WTC11 (cell line): ENCODE measurements at regions not wholly inside any gene's neighbourhood (a gene's known extent, or its start where the extent isn't known, plus 50 kb on each side); places are given as distances from the start of the nearest gene placed in this dataset.

Source experiments
- ATAC-seq: fragments of 200-7000 bp; cut with Tn5 transposase; 2 replicates; pipeline ENCODE4 v1.10.0; 2021; ENCODE audit warnings: mild to moderate bottlenecking, moderate library complexity
- CTCF ChIA-PET: fragments of 300-600 bp; sonication (Branson Sonifier 250); formaldehyde crosslinking; loops from one replicate; lab custom pipeline; 2021; ENCODE audit warnings: antibody characterized with exemption; lab: Charles Lee
- POLR2A ChIA-PET: fragments of 350-600 bp; sonication (Branson Sonifier 250); formaldehyde crosslinking; loops from one replicate; lab custom pipeline; 2021; ENCODE audit warnings: antibody characterized with exemption; lab: Charles Lee
- DNase-seq: peaks from one replicate; pipeline ENCODE4 v3.0.0; 2021; ENCODE audit warnings: low spot score
- H3K27ac Mint-ChIP-seq: 2 replicates; pipeline ENCODE4 v1.8.0; 2021; ENCODE audit warnings: mixed read lengths
- H3K27me3 Mint-ChIP-seq: 2 replicates; pipeline ENCODE4 v1.8.0; 2021; ENCODE audit warnings: low read depth, mild to moderate bottlenecking, moderate library complexity, mixed read lengths
- H3K36me3 Mint-ChIP-seq: 2 replicates; pipeline ENCODE4 v1.8.0; 2021; ENCODE audit warnings: mixed read lengths
- H3K4me1 Mint-ChIP-seq: 2 replicates; pipeline ENCODE4 v1.8.0; 2022; ENCODE audit warnings: mixed read lengths
- H3K4me3 Mint-ChIP-seq: 2 replicates; pipeline ENCODE4 v1.8.0; 2021; ENCODE audit warnings: mild to moderate bottlenecking, moderate library complexity, mixed read lengths
- H3K9me3 Mint-ChIP-seq: 2 replicates; pipeline ENCODE4 v1.8.0; 2021; ENCODE audit warnings: mixed read lengths
- ATF1 ChIP-seq: sonication (generic); formaldehyde crosslinking; IDR thresholded peaks from 2 replicates; pipeline ENCODE4 v1.8.1; 2023; ENCODE audit warnings: mild to moderate bottlenecking, moderate library complexity, missing genetic modification reagents
- ATF2 ChIP-seq: sonication (generic); formaldehyde crosslinking; IDR thresholded peaks from 2 replicates; pipeline ENCODE4 v1.8.1; 2022; ENCODE audit warnings: low read depth, missing genetic modification reagents, borderline replicate concordance
- E2F5 ChIP-seq: sonication (generic); formaldehyde crosslinking; IDR thresholded peaks from 2 replicates; pipeline ENCODE4 v1.8.1; 2022; ENCODE audit warnings: mild to moderate bottlenecking, moderate library complexity, missing genetic modification reagents
- ELF4 ChIP-seq: sonication (generic); formaldehyde crosslinking; IDR thresholded peaks from 2 replicates; pipeline ENCODE4 v1.8.1; 2022; ENCODE audit warnings: low read depth, mild to moderate bottlenecking, moderate library complexity, missing genetic modification reagents
- FOXK1 ChIP-seq: sonication (generic); formaldehyde crosslinking; IDR thresholded peaks from 2 replicates; pipeline ENCODE4 v1.8.0; 2022; ENCODE audit warnings: mild to moderate bottlenecking, moderate library complexity, missing genetic modification reagents
- GABPB1 ChIP-seq: sonication (generic); formaldehyde crosslinking; IDR thresholded peaks from 2 replicates; pipeline ENCODE4 v1.8.1; 2023; ENCODE audit warnings: mild to moderate bottlenecking, missing genetic modification reagents
- GTF2I ChIP-seq: fragments of 250-450 bp; sonication (Bioruptor Pico); conservative IDR thresholded peaks from 2 replicates; pipeline ENCODE4 v1.4.0; 2021; ENCODE audit warnings: mild to moderate bottlenecking
- IRF1 ChIP-seq: sonication (generic); formaldehyde crosslinking; IDR thresholded peaks from 2 replicates; pipeline ENCODE4 v1.8.0; 2023; ENCODE audit warnings: missing genetic modification reagents
- MYBL2 ChIP-seq: sonication (generic); formaldehyde crosslinking; IDR thresholded peaks from 2 replicates; pipeline ENCODE4 v1.8.1; 2023; ENCODE audit warnings: mild to moderate bottlenecking, moderate library complexity, missing genetic modification reagents
- NR1H2 ChIP-seq: sonication (generic); formaldehyde crosslinking; IDR thresholded peaks from 2 replicates; pipeline ENCODE4 v1.9.0; 2021; ENCODE audit warnings: mild to moderate bottlenecking, moderate library complexity, missing genetic modification reagents
- PRRX2 ChIP-seq: fragments of 250-450 bp; sonication (Bioruptor Pico); IDR thresholded peaks from 2 replicates; pipeline ENCODE4 v1.8.0; 2021; ENCODE audit warnings: mild to moderate bottlenecking
- RELA ChIP-seq: sonication (generic); formaldehyde crosslinking; IDR thresholded peaks from 2 replicates; pipeline ENCODE4 v1.8.1; 2022; ENCODE audit warnings: missing genetic modification reagents, mild to moderate bottlenecking, borderline replicate concordance
- SP1 ChIP-seq: sonication (generic); formaldehyde crosslinking; conservative IDR thresholded peaks from 2 replicates; pipeline ENCODE4 v1.8.1; 2022; ENCODE audit warnings: missing genetic modification reagents
- TP53 ChIP-seq: sonication (generic); formaldehyde crosslinking; IDR thresholded peaks from 2 replicates; pipeline ENCODE4 v1.8.1; 2023; ENCODE audit warnings: mild to moderate bottlenecking, missing genetic modification reagents
- ZBTB21 ChIP-seq: sonication (generic); formaldehyde crosslinking; IDR thresholded peaks from 2 replicates; pipeline ENCODE4 v1.8.1; 2023; ENCODE audit warnings: mild to moderate bottlenecking, missing genetic modification reagents, borderline replicate concordance
- ZNF138 ChIP-seq: sonication (generic); formaldehyde crosslinking; conservative IDR thresholded peaks from 2 replicates; pipeline ENCODE4 v1.8.1; 2022; ENCODE audit warnings: mild to moderate bottlenecking, moderate library complexity, missing genetic modification reagents
- ZNF423 ChIP-seq: fragments of 250-450 bp; sonication (Bioruptor Pico); IDR thresholded peaks from 2 replicates; pipeline ENCODE4 v2.1.2; 2022; ENCODE audit warnings: mild to moderate bottlenecking, moderate library complexity
- ZNF671 ChIP-seq: fragments of 250-450 bp; sonication (Bioruptor Pico); IDR thresholded peaks from 2 replicates; pipeline ENCODE4 v1.8.0; 2021; ENCODE audit warnings: mild to moderate bottlenecking
- TF ChIP-seq, protein P1 (sequence below): fragments of 250-450 bp; sonication (Bioruptor Pico); IDR thresholded peaks from 2 replicates; pipeline ENCODE4 v1.9.0; 2021; ENCODE audit warnings: mild to moderate bottlenecking
- TF ChIP-seq, protein P2 (sequence below): sonication (generic); formaldehyde crosslinking; IDR thresholded peaks from 2 replicates; pipeline ENCODE4 v1.8.0; 2022; ENCODE audit warnings: missing genetic modification reagents
- TF ChIP-seq, protein P3 (sequence below): fragments of 200-600 bp; IDR thresholded peaks from 2 replicates; pipeline ENCODE4 v1.8.0; 2022; ENCODE audit warnings: antibody characterized with exemption

GRCh38 chr11:45027312-45027711, 76.6 kb upstream of the TP53I11 start:
- H3K36me3 Mint-ChIP-seq: no peaks in the 10 kb centered on the region
- TF ChIP-seq, protein P1, sequence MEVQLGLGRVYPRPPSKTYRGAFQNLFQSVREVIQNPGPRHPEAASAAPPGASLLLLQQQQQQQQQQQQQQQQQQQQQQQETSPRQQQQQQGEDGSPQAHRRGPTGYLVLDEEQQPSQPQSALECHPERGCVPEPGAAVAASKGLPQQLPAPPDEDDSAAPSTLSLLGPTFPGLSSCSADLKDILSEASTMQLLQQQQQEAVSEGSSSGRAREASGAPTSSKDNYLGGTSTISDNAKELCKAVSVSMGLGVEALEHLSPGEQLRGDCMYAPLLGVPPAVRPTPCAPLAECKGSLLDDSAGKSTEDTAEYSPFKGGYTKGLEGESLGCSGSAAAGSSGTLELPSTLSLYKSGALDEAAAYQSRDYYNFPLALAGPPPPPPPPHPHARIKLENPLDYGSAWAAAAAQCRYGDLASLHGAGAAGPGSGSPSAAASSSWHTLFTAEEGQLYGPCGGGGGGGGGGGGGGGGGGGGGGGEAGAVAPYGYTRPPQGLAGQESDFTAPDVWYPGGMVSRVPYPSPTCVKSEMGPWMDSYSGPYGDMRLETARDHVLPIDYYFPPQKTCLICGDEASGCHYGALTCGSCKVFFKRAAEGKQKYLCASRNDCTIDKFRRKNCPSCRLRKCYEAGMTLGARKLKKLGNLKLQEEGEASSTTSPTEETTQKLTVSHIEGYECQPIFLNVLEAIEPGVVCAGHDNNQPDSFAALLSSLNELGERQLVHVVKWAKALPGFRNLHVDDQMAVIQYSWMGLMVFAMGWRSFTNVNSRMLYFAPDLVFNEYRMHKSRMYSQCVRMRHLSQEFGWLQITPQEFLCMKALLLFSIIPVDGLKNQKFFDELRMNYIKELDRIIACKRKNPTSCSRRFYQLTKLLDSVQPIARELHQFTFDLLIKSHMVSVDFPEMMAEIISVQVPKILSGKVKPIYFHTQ (CRISPR knock-in tag): no peak
- TF ChIP-seq GTF2I (CRISPR knock-in tag): no peak
- no peak for TF ChIP-seq ZNF423 (CRISPR knock-in tag)
- no peak for TF ChIP-seq ZNF671
- TF ChIP-seq, all 79 proteins: peak for 0
- Mint-ChIP-seq H3K9me3 (peaks cover 3% of the 10 kb centered on the region; the same call in 1 of the 2 replicates), H3K27ac (no peak overlapping the region), H3K4me3 (no peak overlapping the region), H3K27me3 (no peaks in the 10 kb centered on the region; the same call in none of the 2 replicates), H3K4me1 (peaks cover 3% of the 10 kb centered on the region)
- no peak for ATAC-seq
- ChIA-PET POLR2A (no interaction called here), CTCF (interaction anchor here (2.0 kb wide), 1 partner anchor 78 kb away, joined by 6 read pairs; no protein-coding TSS in a partner anchor)
- no peak for DNase-seq

- CTCF ChIA-PET: interaction anchor here (1.1 to 1.6 kb wide), 4 partner anchors 61 to 102 kb away, joined by 3 to 5 read pairs (median 4); no protein-coding TSS in a partner anchor
- H3K4me1 Mint-ChIP-seq: peaks cover 3% of the 10 kb centered on the region
- H3K27ac Mint-ChIP-seq: no peak overlapping the region
- TF ChIP-seq, protein P2, sequence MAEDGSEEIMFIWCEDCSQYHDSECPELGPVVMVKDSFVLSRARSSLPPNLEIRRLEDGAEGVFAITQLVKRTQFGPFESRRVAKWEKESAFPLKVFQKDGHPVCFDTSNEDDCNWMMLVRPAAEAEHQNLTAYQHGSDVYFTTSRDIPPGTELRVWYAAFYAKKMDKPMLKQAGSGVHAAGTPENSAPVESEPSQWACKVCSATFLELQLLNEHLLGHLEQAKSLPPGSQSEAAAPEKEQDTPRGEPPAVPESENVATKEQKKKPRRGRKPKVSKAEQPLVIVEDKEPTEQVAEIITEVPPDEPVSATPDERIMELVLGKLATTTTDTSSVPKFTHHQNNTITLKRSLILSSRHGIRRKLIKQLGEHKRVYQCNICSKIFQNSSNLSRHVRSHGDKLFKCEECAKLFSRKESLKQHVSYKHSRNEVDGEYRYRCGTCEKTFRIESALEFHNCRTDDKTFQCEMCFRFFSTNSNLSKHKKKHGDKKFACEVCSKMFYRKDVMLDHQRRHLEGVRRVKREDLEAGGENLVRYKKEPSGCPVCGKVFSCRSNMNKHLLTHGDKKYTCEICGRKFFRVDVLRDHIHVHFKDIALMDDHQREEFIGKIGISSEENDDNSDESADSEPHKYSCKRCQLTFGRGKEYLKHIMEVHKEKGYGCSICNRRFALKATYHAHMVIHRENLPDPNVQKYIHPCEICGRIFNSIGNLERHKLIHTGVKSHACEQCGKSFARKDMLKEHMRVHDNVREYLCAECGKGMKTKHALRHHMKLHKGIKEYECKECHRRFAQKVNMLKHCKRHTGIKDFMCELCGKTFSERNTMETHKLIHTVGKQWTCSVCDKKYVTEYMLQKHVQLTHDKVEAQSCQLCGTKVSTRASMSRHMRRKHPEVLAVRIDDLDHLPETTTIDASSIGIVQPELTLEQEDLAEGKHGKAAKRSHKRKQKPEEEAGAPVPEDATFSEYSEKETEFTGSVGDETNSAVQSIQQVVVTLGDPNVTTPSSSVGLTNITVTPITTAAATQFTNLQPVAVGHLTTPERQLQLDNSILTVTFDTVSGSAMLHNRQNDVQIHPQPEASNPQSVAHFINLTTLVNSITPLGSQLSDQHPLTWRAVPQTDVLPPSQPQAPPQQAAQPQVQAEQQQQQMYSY: no peak
- TF ChIP-seq ELF4 (CRISPR knock-in tag) (no peak), IRF1 (no peak), ATF1 (CRISPR knock-in tag) (no peak), ATF2 (CRISPR knock-in tag) (no peak), ZNF138 (CRISPR knock-in tag) (no peak), MYBL2 (CRISPR knock-in tag) (no peak), NR1H2 (no peak), SP1 (CRISPR knock-in tag) (no peak), E2F5 (CRISPR knock-in tag) (no peak), ZBTB21 (CRISPR knock-in tag) (no peak), RELA (no peak), TP53 (no peak), FOXK1 (CRISPR knock-in tag) (no peak), GABPB1 (no peak), PRRX2 (no peak)
- TF ChIP-seq, protein P3, sequence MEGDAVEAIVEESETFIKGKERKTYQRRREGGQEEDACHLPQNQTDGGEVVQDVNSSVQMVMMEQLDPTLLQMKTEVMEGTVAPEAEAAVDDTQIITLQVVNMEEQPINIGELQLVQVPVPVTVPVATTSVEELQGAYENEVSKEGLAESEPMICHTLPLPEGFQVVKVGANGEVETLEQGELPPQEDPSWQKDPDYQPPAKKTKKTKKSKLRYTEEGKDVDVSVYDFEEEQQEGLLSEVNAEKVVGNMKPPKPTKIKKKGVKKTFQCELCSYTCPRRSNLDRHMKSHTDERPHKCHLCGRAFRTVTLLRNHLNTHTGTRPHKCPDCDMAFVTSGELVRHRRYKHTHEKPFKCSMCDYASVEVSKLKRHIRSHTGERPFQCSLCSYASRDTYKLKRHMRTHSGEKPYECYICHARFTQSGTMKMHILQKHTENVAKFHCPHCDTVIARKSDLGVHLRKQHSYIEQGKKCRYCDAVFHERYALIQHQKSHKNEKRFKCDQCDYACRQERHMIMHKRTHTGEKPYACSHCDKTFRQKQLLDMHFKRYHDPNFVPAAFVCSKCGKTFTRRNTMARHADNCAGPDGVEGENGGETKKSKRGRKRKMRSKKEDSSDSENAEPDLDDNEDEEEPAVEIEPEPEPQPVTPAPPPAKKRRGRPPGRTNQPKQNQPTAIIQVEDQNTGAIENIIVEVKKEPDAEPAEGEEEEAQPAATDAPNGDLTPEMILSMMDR: no peak
- ATAC-seq: no peak
- H3K4me3 Mint-ChIP-seq: no peak overlapping the region
- H3K27me3 Mint-ChIP-seq: no peaks in the 10 kb centered on the region; the same call in none of the 2 replicates
- DNase-seq: no peak
- no peaks in the 10 kb centered on the region for H3K36me3 Mint-ChIP-seq
- POLR2A ChIA-PET: no interaction called here
- peaks cover 3% of the 10 kb centered on the region; the same call in 1 of the 2 replicates for H3K9me3 Mint-ChIP-seq
Measured at GRCh38 chr11:45028911-45029682, 78.4 kb upstream of the TP53I11 start.
